Neutrophil (primary cell): ENCODE measurements at regions not wholly inside any gene's neighbourhood (a gene's known extent, or its start where the extent isn't known, plus 50 kb on each side); places are given as distances from the start of the nearest gene placed in this dataset.
"Not testable (repeated sequence)": the region's sequence is repeated elsewhere in the genome, so short reads cannot be mapped to it uniquely, and the experiment has no call there.

Experiments
- H3K27ac ChIP-seq: fragments of 200-600 bp; sonication (generic); 2 replicates; pipeline ENCODE4 v1.5.1; 2016; ENCODE audit warnings: mild to moderate bottlenecking, moderate library complexity
- H3K27me3 ChIP-seq: fragments of 200-600 bp; sonication (generic); 2 replicates; pipeline ENCODE4 v1.6.0; 2016; ENCODE audit warnings: mild to moderate bottlenecking
- H3K36me3 ChIP-seq: fragments of 200-600 bp; sonication (generic); 2 replicates; pipeline ENCODE4 v1.5.1; 2017
- H3K4me1 ChIP-seq, 2 experiments: fragments of 200-600 bp in 1 of 2; sonication (generic) in 1 of 2; 1 replicate in 1 of 2; 2 replicates in 1 of 2; pipeline versions ENCODE4 v1.5.1 to v1.6.1; 2013 to 2016; ENCODE audit warnings: low read depth in 1 of 2, low read length in 1 of 2, mild to moderate bottlenecking in 1 of 2, moderate library complexity in 1 of 2; ENCODE audit not compliant: control insufficient read depth in 1 of 2, insufficient read depth in 1 of 2
- H3K4me3 ChIP-seq, 2 experiments: fragments of 200-600 bp in 1 of 2; sonication (generic) in 1 of 2; 1 replicate in 1 of 2; 2 replicates in 1 of 2; pipeline ENCODE4 v1.5.1; 2013 to 2016; ENCODE audit warnings: low read depth in 1 of 2, low read length in 1 of 2, mild to moderate bottlenecking in 1 of 2, moderate library complexity in 1 of 2
- H3K9me3 ChIP-seq: fragments of 200-600 bp; sonication (generic); 2 replicates; pipeline ENCODE4 v1.5.1; 2016
- CTCF ChIP-seq: fragments of 200-600 bp; sonication (generic); IDR thresholded peaks from 2 replicates; pipeline ENCODE4 v1.5.1; 2016; ENCODE audit warnings: antibody characterized with exemption

GRCh38 chr9:74412236-74412979, 84.7 kb upstream of the RORB start:
- Histone ChIP-seq H3K27ac (no peak overlapping the region), H3K36me3 (no peaks in the 10 kb centered on the region), H3K9me3 (no peaks in the 10 kb centered on the region), H3K4me1 (no peaks in the 10 kb centered on the region), H3K27me3 (no peaks in the 10 kb centered on the region), H3K4me3 (no peak overlapping the region)
- no peak for TF ChIP-seq CTCF

- H3K4me1 ChIP-seq = no peaks in the 10 kb centered on the region
- H3K4me3 ChIP-seq = no peak overlapping the region
- H3K36me3 ChIP-seq = no peaks in the 10 kb centered on the region
- H3K27me3 ChIP-seq = no peaks in the 10 kb centered on the region
- no peak overlapping the region for H3K27ac ChIP-seq
- TF ChIP-seq CTCF = no peak
- no peaks in the 10 kb centered on the region for H3K9me3 ChIP-seq
These were observed 83.3 kb upstream of the RORB start for GRCh38 chr9:74413876-74414275.

GRCh38 chr9:74414325-74414724, 82.8 kb upstream of the RORB start:
- Histone ChIP-seq H3K27me3 (no peaks in the 10 kb centered on the region), H3K27ac (no peak overlapping the region), H3K4me1 (no peaks in the 10 kb centered on the region), H3K36me3 (no peaks in the 10 kb centered on the region), H3K4me3 (no peak overlapping the region), H3K9me3 (no peaks in the 10 kb centered on the region)
- no peak for TF ChIP-seq CTCF

- H3K9me3 ChIP-seq = no peaks in the 10 kb centered on the region
- TF ChIP-seq CTCF = no peak
- no peaks in the 10 kb centered on the region for H3K4me1 ChIP-seq
- H3K27me3 ChIP-seq = no peaks in the 10 kb centered on the region
- H3K4me3 ChIP-seq = no peak overlapping the region
- no peak overlapping the region for H3K27ac ChIP-seq
- no peaks in the 10 kb centered on the region for H3K36me3 ChIP-seq
These were observed 81.1 kb upstream of the RORB start for GRCh38 chr9:74415995-74416394.

GRCh38 chr9:74424488-74424887, 72.6 kb upstream of the RORB start:
- H3K4me3 ChIP-seq, H3K36me3 ChIP-seq, H3K9me3 ChIP-seq, H3K4me1 ChIP-seq, H3K27ac ChIP-seq, H3K27me3 ChIP-seq: not testable (repeated sequence)

GRCh38 chr9:74431467-74431866, 65.7 kb upstream of the RORB start:
- no peak overlapping the region for H3K4me3 ChIP-seq
- H3K27me3 ChIP-seq = no peaks in the 10 kb centered on the region
- no peaks in the 10 kb centered on the region for H3K9me3 ChIP-seq
- H3K4me1 ChIP-seq = no peaks in the 10 kb centered on the region
- no peaks in the 10 kb centered on the region for H3K36me3 ChIP-seq
- H3K27ac ChIP-seq = no peak overlapping the region
- TF ChIP-seq CTCF = no peak
